ENCODE measurements at regions not wholly inside any gene's neighbourhood (a gene's known extent, or its start where the extent isn't known, plus 50 kb on each side); places are given as distances from the start of the nearest gene placed in this dataset.

DNA sequence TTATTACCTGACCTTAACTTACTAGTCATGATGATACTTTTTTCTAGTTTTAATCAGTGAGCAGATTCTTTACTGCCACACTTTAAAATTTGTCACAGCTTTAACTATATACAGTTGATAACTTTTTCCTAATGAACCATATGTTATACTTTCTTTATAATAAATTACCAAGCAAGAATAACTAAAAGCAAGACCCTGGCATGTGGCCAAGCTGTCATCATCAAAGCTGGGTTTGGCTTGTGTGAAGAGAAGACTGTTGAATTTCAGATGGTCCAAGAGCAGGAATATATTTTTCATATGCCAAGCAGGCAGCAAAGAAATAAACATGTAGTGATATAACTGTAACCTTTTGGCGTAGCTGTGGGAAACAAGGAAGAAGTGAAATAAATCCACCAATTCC, 93.5 kb downstream of the PUS7L start:
- no peak for DNase-seq

DNA sequence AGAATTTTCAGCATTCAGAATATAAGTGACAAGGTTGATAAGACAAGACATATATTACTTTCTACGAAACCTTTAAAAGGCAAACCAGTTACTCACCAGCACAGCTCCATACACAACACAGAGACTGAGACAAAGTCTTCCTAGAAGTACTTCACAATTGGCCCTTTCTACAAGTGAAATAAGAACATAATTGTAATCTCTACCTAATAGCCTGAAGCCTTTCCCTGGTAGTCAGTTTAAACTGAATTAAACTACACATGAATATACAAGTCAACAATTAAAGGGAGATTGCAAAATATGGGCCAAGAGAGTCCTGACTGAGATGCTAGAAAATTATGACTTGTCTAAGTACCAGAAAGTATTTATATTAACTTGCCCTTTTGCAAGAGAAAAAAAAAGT, 95.9 kb downstream of the PUS7L start:
- DNase-seq = no peak

DNA sequence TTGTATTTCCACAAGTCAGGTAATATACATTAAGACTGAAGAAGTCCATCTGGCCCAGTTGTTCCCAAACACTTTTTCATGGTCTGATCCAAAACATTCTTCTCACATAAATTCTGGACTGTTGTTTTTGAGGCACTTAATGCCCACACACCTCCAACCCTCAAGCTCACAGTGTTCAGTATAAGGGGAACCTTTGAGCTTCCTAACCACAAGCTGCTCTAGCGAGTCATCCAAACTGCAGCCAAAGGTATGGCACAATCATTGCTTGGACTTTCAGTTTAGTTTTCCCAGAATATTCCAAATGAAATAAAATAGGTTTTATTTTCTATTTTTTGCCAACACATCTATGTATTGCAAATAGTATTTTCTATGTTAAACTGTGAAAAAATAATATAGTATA, 103.0 kb downstream of the PUS7L start:
- DNase-seq = no peak

DNA sequence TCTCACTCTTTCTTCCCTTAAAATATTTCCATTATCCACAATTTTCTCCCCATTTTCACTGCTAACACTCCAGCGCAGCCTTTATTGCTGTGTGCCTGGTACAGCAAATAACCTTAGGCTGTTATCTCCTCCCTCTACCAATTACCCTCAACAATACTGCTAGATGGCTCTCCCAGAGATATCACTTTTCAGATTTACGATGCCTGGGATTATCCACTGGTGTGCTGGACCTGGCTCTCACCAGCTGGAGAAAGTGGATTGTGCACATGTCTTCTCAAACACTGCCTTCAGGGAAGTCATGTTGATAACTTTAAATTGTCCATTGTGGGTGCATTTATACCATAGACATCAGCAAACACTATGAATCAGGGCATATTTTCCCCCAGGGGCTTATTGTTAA, 101.9 kb upstream of the ADAMTS20 start:
- DNase-seq = no peak

DNA sequence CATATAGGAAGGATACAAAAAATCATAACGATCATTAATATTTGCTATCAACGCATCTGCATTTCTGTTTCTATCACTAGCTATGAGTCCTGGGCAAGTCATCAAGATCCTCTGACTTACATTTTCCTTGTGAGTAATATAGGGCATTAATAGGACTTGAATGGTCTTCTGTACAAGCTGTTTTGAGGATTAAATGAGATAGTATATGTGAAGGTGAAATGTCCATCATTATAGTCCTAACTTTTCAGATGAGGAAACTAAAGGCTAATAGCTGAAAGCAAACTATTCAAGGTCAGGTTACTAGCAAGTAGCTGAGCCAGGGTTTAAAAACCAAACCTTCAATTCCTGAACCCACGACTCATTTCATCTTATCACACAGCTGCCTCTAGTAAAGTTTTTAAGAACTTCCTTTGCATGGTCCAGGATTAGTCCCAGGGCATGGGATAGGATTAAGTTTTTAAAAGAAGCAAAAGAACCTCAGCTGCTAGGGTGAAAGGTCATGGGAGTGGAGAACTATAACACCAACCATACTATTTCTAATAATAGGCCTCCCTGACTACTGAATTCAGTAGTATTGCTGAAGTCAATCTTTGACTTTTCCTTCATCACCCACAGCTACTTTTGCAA, 101.4 kb upstream of the ADAMTS20 start:
- no peak for DNase-seq

DNA sequence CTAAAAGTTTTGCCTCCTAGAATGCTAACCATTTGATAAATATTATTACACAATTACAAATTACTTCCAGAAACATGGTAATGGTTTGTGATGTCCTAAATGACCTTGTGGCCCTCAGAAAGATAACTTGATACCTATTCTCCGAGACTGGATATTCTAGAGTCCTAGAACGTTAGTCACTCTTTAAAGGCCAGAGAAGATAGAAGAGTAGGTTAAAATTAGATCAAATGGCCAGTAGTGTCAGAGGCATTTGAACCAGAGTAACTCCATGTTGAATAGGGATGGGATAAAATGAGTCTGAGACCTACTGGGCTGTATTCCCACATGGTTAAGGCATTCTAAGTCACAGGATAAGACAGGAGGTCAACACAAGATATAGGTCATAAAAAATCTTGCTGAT, 96.6 kb upstream of the ADAMTS20 start:
- no peak for DNase-seq

DNA sequence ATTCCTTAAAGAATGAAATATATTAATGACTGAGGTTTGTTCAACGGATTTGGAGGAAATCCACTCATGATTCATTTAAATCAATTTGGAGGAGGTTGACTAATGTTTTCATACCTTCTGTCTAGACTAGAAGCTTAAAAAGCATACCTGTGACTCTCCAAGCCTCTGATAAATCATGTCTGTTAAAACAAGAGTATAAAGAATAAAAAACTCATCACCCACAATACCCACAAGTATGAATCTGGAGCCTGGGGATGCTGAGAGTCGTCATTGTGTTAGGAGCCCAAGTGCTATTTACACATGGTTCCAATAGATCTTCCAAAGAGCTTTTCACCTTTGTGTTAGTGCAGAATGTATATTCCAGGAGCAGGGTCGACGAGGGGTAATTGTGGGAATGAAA, 86.8 kb upstream of the ADAMTS20 start:
- no peak for DNase-seq

DNA sequence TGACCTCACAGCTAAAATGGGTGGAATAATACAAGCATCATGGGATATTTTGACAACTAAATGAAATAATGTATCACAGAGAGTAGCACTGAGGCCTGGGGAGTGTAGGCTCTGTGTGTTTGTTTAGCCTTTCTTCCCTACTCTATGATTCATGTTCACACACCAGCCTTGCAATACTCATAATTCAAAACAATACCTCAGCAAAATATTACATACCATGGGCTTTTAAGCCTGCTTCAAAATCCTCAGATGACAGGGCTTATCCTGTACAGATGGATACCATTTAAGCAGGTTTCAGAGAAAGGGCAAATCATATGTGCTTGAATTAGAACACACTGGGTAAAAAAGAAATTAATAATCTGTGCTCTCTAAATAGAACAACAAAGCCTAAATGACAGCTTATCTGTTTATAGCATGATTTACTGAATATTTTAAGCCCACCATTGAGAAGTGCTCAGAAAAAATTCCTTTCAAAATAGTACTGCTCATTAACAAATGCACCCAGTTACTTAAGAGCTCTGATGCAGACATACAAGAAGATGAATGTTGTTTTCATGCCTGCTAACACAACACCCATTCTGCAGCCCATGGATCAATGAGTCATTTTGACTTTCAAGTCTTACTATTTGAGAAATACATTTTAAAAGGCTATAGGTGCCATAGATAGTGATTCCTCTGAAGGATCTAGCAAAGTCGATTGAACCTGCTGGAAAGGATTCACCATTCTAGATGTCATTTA, 84.9 kb upstream of the ADAMTS20 start:
- DNase-seq = no peak

DNA sequence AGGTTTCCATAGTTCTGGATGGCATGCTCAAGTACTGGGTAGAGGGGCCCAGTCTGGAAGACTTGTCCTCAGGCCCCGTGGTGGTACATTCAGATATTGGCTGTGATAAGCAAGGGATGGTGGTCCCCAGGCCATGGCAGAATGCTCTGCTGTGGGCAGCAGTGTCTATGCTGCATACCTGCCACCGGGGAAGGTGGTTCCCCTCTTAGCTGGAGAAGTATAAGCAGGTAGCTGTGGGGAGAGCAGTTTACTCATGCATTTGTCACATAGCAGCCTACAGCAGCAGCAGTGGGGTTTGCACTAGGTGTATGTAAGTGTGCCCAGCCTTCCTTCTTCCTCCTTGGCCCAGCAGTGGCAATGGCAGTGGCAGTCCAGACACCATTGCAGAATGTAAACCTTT, 69.3 kb upstream of the ADAMTS20 start:
- peak; percentile 17 for DNase-seq

DNA sequence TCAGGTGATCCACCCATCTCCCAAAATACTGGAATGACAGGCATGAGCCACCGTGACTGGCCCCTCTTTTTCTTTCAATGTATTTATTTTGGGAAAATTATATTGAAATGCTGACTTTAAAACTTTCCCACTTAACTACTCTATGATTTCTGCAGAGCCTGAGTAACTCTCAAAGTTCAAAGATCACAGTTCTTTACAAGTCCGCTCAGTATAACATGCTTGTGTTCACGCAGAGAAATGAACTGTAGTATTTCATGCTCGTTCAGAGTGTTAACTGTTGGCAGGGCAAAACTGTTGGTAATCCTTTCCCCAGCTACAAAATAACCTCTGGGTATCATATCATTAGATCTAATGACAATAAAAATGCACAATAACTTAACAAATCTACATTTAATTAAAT, 50.7 kb upstream of the ADAMTS20 start:
- no peak for DNase-seq

Measured in left hindlimb (tissue), 1 donor.